ENCODE measurements at regions not wholly inside any gene's neighbourhood (a gene's known extent, or its start where the extent isn't known, plus 50 kb on each side); places are given as distances from the start of the nearest gene placed in this dataset.

DNA sequence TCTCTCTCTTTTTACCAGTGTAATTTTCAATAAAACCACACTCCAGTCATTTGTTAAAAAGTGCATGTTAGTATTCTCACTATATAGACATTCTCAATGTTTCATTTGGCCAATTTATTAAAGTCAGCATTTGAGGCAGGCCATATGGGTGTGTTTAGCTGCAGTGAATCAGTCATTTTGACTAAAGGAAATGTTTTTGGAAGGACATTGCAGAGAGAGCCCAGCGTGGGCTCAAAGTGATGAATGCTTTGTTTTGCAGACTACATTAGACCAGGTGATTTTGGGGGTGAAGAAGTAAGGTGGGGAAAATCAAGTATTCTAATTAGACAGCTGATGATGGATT is 116.7 kb downstream of the POSTN start:
- Histone ChIP-seq H3K4me1 (ENCODE audit: control insufficient read depth, insufficient read depth, low read length) (no peaks in the 10 kb centered on the region), H3K27me3 (ENCODE audit: control insufficient read depth, insufficient read depth, low read length) (no peaks in the 10 kb centered on the region), H3K27ac (ENCODE audit: low read length) (no peak overlapping the region), H3K9me3 (ENCODE audit: control insufficient read depth, insufficient read depth, low read length) (peaks cover 3% of the 10 kb centered on the region), H3K36me3 (ENCODE audit: control insufficient read depth, insufficient read depth, low read length) (no peaks in the 10 kb centered on the region), H3K4me3 (ENCODE audit: low read length) (no peak overlapping the region)
- DNase-seq (no peak), ATAC-seq (no peak)
- intact Hi-C loops (cut with micrococcal nuclease) = no loop called here
- TF ChIP-seq, protein P1, sequence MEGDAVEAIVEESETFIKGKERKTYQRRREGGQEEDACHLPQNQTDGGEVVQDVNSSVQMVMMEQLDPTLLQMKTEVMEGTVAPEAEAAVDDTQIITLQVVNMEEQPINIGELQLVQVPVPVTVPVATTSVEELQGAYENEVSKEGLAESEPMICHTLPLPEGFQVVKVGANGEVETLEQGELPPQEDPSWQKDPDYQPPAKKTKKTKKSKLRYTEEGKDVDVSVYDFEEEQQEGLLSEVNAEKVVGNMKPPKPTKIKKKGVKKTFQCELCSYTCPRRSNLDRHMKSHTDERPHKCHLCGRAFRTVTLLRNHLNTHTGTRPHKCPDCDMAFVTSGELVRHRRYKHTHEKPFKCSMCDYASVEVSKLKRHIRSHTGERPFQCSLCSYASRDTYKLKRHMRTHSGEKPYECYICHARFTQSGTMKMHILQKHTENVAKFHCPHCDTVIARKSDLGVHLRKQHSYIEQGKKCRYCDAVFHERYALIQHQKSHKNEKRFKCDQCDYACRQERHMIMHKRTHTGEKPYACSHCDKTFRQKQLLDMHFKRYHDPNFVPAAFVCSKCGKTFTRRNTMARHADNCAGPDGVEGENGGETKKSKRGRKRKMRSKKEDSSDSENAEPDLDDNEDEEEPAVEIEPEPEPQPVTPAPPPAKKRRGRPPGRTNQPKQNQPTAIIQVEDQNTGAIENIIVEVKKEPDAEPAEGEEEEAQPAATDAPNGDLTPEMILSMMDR (IDR thresholded peaks at IDR 0.05) = no peak
- whole genome bisulfite sequencing (ENCODE audit: insufficient coverage) = 66% methylated on average over 1 of the region's 1 CpG
- Mint-ChIP-seq H3K9me3 (peaks cover 9 to 13% of the 10 kb centered on the region in 2 donors), H3K4me1 (no peaks in the 10 kb centered on the region), H3K4me3 (no peak overlapping the region), H3K27ac (no peak overlapping the region), H3K36me3 (peaks cover 8% of the 10 kb centered on the region), H3K27me3 (ENCODE audit: low read depth in 2 of 2) (no peaks in the 10 kb centered on the region)

DNA sequence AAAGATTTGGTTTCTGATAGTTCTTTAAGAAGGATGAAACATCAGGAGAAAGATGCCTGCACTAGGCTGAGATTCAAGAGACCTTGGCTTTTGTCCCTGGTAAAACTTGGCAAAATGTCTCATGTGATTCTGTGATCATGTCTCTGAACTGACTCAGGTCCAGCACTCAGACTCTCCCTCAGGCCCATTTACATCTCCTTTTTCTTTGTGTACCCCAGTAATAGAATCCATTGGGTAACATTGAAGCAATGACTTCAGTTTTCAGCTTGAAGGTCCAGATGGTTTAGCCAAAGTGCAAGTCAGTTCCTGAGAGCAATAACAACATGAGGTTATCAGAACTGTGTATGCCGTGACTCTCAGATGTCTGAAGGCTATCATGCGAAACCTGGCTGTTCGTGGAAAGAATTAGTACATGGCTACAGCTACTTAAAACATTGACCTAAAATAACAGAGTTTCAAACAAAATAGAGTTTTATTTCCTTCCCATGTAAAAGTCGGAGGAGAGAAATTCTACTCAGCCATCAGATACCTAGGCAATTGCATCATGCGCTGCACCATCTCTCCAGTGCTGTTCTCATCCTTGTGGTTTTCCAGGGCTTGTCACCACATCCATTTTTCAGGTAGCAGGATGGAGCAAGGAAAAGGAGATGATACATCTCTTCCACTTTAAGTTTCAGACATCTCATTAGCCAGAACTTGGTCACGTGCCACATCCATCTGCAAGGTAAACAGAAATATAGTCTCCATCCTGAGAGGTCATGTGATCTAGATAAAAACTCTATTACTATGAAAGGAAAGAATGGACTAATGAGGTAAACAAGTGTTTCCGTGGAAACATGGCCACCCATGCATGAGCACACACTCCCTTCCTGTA is 117.3 kb downstream of the POSTN start:
- H3K27ac Mint-ChIP-seq = no peak overlapping the region

DNA sequence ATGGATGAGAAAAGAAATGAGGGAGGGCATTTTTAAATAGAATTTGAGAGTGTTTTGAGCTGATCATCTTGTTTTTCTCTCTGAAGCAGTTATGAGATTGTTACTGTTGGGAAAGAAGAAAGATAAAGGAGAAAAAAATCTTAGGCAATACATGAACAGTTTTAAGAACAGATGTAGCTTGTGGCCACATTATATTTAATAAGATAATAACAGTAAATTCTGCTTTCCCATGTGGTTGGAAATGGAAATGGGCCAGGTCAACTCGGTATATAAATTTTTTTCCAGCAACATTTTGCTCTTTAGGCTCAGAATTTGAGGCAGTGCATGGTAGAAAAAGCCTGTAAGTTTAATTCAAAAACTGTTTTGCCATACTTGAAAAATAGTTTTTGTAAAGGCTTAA is 118.7 kb downstream of the POSTN start:
- TF ChIP-seq, protein P1 (IDR thresholded peaks at IDR 0.05) = no peak
- DNase-seq (no peak), ATAC-seq (no peak)
- H3K27me3 ChIP-seq (ENCODE audit: control insufficient read depth, insufficient read depth, low read length) = no peaks in the 10 kb centered on the region
- no CpG with 5 or more reads among the region's 1 CpG for WGBS (ENCODE audit: insufficient coverage)
- Mint-ChIP-seq H3K4me3 (no peak overlapping the region), H3K9me3 (peaks cover 6 to 20% of the 10 kb centered on the region in 2 donors), H3K27me3 (ENCODE audit: low read depth in 2 of 2) (no peaks in the 10 kb centered on the region), H3K4me1 (no peaks in the 10 kb centered on the region), H3K36me3 (peaks cover 8% of the 10 kb centered on the region), H3K27ac (no peak overlapping the region)
- intact Hi-C loops (cut with micrococcal nuclease) = no loop called here
- H3K9me3 ChIP-seq (ENCODE audit: control insufficient read depth, insufficient read depth, low read length) = peaks cover 3% of the 10 kb centered on the region
- no peak overlapping the region for H3K4me3 ChIP-seq (ENCODE audit: low read length)
- no peaks in the 10 kb centered on the region for H3K36me3 ChIP-seq (ENCODE audit: control insufficient read depth, insufficient read depth, low read length)
- no peak overlapping the region for H3K27ac ChIP-seq (ENCODE audit: low read length)
- no peaks in the 10 kb centered on the region for H3K4me1 ChIP-seq (ENCODE audit: control insufficient read depth, insufficient read depth, low read length)

More for the DNA sequence above, 117.3 kb downstream of the POSTN start:
- WGBS (ENCODE audit: insufficient coverage) = 94% methylated on average over 6 of the region's 7 CpGs
- H3K36me3 ChIP-seq (ENCODE audit: control insufficient read depth, insufficient read depth, low read length) = no peaks in the 10 kb centered on the region
- Mint-ChIP-seq H3K4me1 (no peaks in the 10 kb centered on the region), H3K4me3 (no peak overlapping the region), H3K27me3 (ENCODE audit: low read depth in 2 of 2) (no peaks in the 10 kb centered on the region), H3K36me3 (peaks cover 8% of the 10 kb centered on the region), H3K9me3 (peaks cover 9 to 15% of the 10 kb centered on the region in 2 donors)
- TF ChIP-seq, protein P1 (IDR thresholded peaks at IDR 0.05) = no peak
- intact Hi-C loops (cut with micrococcal nuclease) = no loop called here
- ATAC-seq (no peak), DNase-seq (no peak)
- no peak overlapping the region for H3K27ac ChIP-seq (ENCODE audit: low read length)
- no peaks in the 10 kb centered on the region for H3K27me3 ChIP-seq (ENCODE audit: control insufficient read depth, insufficient read depth, low read length)
- H3K9me3 ChIP-seq (ENCODE audit: control insufficient read depth, insufficient read depth, low read length) = peaks cover 3% of the 10 kb centered on the region
- H3K4me1 ChIP-seq (ENCODE audit: control insufficient read depth, insufficient read depth, low read length) = no peaks in the 10 kb centered on the region
- H3K4me3 ChIP-seq (ENCODE audit: low read length) = no peak overlapping the region

DNA sequence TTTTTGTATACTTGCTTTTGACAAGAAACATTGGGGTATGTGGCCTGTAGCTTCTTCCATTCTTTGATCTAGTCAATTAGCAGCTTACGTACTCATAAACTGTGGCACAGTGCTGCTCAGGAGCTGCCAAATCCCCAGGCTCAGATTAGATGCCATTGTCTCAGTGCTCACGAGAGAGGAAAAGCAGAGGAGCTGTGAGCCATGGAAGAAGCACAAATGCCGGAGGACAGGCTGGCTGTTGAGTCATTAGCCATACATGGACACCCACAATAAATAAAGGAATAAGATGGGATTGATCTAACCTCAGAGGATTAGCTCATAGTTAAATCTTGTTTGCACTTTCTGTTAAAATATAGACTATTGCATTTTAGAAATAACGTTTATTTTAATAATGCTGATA is 121.7 kb downstream of the POSTN start:
- H3K9me3 Mint-ChIP-seq = peaks cover 10 to 26% of the 10 kb centered on the region in 2 donors
- no peaks in the 10 kb centered on the region for H3K27me3 Mint-ChIP-seq (ENCODE audit: low read depth in 2 of 2)
- peaks cover 8% of the 10 kb centered on the region for H3K36me3 Mint-ChIP-seq
- Histone ChIP-seq H3K4me1 (ENCODE audit: control insufficient read depth, insufficient read depth, low read length) (no peaks in the 10 kb centered on the region), H3K36me3 (ENCODE audit: control insufficient read depth, insufficient read depth, low read length) (no peaks in the 10 kb centered on the region), H3K9me3 (ENCODE audit: control insufficient read depth, insufficient read depth, low read length) (peaks cover 3% of the 10 kb centered on the region), H3K27me3 (ENCODE audit: control insufficient read depth, insufficient read depth, low read length) (no peaks in the 10 kb centered on the region), H3K4me3 (ENCODE audit: low read length) (no peak overlapping the region), H3K27ac (ENCODE audit: low read length) (no peak overlapping the region)
- ATAC-seq = no peak
- H3K27ac Mint-ChIP-seq = no peak overlapping the region
- intact Hi-C loops (cut with micrococcal nuclease) = no loop called here
- no peak overlapping the region for H3K4me3 Mint-ChIP-seq
- WGBS (ENCODE audit: insufficient coverage) = 93% methylated on average over 2 of the region's 4 CpGs
- DNase-seq = no peak
- no peaks in the 10 kb centered on the region for H3K4me1 Mint-ChIP-seq
- TF ChIP-seq, protein P1 (IDR thresholded peaks at IDR 0.05) = no peak
